Right lung (tissue), 2 donors: ENCODE measurements at regions not wholly inside any gene's neighbourhood (a gene's known extent, or its start where the extent isn't known, plus 50 kb on each side); places are given as distances from the start of the nearest gene placed in this dataset.

Source experiments
- DNase-seq, 2 donors: peaks; one replicate each; pipeline ENCODE4 v3.0.0-alpha.2; 2013

DNA sequence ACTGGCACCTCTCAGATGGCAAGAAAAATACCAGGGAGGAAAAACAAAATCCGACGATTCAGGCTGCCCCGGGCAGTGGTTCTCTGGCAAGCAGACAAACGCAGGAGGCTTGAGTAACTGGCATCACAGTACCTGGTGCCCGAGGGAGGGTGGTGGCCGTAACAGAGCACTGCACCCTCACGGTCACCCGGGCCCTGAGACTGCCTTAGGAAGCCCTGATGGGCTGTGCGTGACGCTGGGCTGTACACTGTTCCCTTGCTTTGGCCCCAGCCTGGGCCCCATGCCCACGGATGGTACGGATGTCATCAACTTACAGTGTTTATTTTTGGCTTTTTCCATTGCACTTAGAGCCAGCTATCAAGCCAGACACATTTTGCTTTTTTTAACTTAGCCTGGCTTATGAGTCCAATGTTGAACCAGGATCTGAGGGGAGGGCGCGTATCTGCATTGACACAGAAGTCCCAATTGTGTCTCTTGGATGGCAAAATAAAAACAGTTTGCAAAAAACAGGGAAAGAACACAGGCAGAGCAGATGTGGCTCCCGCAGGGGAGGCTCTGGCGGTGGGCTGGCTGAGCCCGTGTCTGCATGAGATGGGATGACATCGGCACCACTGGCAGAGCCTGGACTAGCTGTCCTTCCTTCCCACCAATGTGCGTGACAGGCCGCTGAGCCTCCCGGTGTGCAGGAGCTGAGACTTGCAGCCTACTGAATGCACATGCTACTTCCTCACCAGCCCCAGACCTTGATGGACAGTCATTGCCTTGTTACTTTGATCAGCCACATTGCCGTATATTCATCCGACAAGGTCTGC, 287.7 kb downstream of the FOXL1 start:
- peak; percentile 70 to 81 for DNase-seq

- no peak for DNase-seq
Measured at GRCh38 chr16:86866986-86867722, 288.8 kb downstream of the FOXL1 start.

DNA sequence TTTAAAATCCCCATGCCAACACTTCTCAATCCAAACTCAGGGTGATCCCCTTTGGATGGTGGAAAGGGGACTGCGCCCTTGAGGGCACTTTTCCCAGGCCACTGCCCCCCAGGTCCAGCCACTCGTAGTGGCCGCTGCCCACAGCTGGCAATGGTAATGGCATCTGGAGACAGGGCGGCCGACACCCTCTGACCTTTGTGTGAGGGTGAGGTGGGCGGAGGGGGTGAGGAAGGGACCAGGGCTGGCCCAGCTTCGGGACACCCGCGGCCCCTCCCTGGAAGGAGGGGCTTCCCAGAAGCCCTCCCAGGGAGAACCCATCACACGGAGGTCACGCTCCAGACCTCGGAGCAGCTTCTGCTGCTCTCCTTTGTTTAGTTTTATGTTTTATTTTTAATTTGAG, 289.7 kb downstream of the FOXL1 start:
- DNase-seq: no peak

- no peak for DNase-seq
Measured at GRCh38 chr16:86868786-86869185, 290.4 kb downstream of the FOXL1 start.

GRCh38 chr16:86869288-86870022, 291.1 kb downstream of the FOXL1 start:
- DNase-seq: no peak

DNA sequence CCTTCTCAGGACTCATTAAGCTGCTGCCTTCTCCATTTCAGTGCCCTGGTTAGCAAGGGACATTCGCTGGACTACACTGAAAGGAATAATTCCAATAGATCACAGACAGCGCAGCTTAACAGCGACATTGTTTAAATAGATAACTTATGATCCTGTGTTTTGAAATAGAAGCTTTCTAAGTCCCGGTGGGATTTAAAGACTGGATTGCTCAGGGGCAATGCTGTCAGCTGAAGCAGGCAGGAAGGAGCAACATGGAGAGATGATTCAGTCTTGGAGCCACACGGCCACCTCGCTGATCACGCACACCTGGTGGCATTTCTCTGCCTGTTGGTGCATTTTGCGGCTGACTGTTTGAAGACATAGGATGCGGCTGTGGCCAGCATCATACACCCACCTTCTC, 292.0 kb downstream of the FOXL1 start:
- no peak for DNase-seq

DNA sequence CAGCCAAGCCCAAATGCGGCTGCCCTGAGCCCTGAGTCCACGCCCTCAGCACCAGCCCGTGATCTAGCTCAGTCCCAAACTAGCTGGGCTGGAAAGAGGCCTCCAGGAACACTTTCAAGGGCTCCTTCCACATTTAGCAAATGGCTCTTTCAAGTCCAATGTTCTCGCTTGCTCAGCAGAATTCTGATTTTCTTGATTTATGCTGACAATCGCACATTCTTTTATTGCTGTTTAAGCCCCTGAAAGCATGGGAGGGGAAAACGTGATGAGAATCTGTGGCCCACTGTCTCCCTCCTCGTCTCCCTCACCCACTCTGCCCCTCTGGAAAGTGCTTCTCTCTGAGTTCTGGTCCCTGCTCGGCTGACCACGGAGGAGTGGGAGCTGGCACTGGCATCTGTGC, 293.8 kb downstream of the FOXL1 start:
- DNase-seq: no peak

DNA sequence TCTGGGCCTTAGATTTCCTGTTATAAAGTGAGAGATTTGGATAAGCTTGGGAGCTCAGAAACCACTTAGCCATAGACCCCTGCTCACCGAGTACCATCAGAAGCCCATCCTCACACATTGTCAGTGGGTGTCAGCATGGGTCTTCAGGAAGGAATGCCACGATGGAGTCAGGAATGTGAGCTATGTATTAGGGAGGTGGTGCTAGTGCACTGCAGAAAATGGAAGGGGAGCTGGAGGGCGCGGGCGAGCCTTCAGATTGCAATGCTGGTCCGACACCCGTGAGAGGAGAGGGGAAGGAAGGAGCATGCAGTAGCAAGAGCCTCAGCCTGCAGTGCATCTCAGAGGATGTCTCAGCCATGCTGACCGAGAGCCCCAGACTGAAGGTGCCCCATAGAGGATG, 294.5 kb downstream of the FOXL1 start:
- DNase-seq: no peak

DNA sequence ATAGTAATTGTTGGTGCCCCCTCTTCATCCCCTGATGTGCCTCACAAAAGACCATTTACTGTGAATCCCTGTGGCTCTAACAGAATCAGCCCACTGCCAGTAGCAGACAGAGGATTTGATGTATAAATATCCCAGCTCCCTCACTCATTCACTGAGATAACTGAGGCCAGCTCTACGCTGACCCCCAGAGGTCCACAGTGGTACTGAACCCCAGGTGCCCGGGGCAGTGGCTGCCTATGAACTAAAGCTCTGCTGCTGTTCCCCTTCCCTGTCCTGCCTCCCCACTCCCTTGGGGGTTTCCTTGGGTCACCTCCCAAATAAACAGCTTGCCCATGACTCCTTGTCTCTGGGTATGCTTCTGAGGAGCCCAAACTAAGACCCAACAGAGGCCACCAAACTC, 295.8 kb downstream of the FOXL1 start:
- no peak for DNase-seq

- DNase-seq: no peak
Measured at GRCh38 chr16:86876499-86876898, 298.1 kb downstream of the FOXL1 start.

DNA sequence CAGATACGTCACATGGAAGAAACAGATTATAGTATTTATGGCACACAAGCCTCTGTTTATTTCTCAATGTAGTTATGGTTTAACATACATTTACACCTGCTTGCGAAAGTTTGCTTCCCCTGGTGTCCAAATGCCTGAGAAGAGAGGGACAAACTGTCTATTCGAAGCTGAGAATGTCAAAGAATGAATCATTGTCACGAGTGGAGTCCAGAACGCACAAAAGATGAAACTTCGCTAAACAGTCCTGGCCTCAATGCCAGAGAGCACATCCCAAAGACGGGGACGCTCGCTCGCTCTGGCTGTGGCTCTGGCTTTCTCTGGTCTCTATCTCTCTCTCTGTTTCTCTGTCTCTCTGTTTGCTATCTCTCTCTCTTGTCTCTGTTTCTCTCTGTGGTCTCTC, 298.8 kb downstream of the FOXL1 start:
- DNase-seq: no peak

DNA sequence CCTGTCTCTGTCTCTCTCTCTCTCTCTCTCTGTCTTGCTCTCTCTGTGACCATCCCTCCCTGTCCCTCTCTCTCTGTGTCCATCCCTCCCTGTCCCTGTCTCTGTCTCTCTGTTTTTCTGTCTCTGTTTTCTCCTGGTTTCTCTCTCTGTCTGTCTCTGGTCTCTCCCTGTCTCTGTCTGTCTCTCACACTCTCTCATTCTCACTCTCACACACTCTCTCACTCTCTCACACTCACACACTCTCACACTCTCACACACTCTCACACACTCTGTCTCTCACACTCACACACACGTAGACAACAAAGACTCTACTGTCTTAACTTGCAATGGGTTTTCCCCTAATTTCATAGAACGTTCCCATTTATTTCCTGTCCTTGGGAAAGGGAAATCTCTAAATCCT, 299.5 kb downstream of the FOXL1 start:
- no peak for DNase-seq

DNA sequence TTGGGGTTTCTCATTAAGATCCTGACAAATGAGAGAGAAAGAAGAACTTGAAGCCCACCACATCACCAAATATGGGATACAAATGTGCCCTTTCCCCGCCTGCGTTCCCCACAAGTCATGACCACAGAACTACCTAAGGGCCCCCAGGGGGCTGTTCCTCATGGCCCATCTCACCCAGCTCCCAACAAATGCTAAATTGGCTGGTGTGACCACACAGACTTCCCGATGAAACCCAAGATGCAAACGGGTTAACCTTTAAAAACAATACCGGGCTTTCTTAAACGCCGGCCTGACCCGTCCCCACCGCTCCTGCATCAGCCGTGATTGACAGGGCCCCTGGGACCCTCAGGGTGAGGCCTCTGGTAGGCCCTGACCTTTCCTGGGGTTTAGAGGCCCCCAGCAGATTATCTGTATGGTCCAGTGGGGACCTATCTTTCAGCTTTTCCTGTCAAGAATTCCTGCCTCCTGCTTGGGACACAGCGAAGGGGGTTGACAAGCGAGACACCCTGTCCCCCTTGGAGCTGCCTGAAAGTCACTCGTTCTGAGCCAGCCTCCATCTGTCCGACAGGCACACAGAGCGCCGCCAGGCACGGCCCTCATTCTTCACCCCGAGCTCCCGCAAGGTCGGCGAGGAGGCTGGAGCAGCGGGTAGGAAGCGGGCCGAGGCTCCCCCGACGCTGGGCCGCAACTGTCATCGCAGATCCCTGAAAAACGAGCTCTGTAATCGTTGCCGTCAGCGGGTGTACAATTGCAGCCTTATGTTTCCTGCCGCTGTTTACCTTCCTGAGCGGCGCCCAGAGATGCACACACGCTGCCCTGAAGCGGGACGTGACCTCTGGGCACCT, 300.1 kb downstream of the FOXL1 start:
- DNase-seq: no peak

GRCh38 chr16:86879268-86879667, 300.9 kb downstream of the FOXL1 start:
- no peak for DNase-seq

DNA sequence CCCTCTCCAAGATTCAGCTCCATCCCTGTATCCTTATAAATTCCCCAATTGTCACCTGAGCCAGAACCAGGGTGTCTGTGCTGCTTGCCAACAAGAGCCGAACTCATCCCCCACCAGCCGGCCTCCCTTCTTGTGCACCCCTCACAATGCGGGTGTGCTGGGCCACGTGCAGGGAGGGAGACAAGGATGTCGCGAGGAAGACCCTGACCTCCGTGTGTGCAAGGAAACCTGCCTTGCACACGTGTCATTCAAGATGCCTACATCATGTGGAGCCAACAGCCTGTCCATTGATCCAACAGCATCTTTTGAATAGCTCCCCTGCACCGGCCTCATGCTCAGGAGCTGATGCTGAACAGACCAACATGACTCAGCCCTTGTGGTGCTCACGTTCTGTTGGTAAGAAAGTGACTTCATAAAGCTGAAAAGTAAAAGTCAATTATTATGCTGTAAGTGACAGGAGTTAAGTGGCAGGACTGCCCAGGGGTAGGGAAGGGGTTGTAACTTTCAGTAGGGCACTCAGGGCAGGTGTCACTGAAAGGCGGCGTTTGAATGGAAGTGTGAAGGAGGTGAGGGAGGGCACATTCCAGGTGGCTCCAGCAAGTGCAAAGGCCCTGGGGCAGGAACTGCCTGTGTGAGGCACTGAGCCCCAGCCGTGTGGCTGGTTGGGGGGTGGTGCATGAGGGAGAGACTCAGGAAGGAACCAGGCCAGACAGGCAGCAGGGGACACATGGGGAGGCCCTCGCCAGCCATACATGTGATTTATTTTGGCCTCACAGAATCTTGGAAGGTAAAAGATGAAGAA, 302.2 kb downstream of the FOXL1 start:
- no peak for DNase-seq

DNA sequence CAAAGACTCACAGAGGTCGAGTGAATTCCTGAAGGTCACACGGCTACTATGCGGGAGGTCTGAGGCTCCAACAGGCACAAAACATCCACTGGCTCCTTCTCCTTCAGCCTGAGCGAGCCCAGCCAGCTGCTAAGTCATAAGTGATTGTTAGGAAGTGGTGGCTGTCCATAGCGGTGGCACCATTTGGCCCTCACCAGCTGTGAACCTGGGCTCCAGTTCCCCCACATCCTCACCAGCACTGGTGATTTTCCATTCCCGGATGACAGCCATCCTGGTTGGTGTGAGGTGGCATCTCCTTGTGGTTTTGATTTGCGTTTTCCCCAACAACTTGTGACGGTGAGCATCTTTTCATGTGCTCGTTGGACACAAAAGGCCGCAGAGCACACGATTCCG, 302.8 kb downstream of the FOXL1 start:
- no peak for DNase-seq

DNA sequence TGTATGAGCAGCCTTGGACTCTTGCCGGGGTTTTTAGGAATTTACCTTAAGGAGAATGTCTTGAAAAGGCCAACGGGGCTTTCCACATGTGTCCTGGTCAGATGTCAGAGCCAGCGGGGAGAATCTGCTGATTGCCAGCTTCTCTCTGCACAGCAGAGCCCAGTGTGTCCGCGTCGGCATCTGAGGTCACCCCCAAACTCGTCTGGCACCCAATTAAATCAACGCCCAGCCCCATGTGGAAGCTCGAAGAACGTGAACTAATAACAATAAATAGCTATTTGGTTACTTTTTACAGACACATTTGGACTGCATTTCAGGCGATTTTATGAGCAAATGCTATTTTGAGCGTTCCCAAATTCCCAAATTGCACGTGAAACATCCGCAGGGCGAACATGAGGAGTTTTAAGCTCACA, 303.5 kb downstream of the FOXL1 start:
- no peak for DNase-seq

GRCh38 chr16:86882586-86883280, 304.4 kb downstream of the FOXL1 start:
- no peak for DNase-seq

DNA sequence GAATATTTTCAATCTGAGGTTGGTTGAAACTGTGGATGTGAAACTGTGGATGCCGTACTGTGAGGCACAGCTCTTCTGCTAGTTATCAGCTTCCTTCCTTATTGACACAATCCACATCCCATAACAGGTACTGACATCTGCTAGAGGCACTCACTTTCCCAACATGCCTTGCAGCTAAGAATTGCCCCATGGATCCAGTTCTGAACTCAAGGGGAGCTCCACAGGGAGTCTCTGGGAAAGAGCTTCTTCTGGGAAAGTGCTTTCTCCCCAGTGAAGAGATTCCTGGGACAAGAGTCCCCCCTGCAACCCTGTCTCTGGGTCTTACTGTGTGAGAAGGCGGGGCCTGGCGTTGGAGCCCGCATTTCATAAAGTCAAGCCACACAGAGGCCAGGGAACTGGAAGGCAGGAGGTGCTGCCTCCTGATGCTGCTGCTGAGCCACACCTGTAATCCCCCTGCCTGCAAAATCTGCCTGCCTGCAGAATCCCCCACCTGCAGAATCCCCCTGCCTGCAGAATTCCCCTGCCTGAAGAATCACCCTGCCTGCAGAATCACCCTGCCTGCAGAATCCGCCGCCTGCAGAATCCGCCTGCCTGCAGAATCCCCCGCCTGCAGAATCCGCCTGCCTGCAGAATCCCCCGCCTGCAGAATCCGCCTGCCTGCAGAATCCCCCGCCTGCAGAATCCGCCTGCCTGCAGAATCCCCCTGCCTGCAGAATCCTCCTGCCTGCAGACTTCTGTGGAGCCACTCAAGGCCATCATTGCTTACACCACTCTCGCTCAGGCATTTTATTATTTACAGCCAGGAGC, 305.4 kb downstream of the FOXL1 start:
- no peak for DNase-seq

DNA sequence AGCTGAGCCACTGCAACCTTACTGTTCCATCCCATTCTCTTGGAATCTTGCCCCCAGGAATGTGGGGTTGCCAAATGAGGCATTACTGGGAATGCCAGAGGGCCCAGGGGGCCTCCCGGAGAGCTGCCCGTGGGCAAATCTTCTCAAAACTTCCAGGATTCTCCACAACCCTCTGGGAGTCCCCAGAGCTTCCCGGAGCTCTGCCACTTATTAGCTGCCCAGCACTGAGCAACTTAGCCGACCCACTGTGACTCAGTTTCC, 306.0 kb downstream of the FOXL1 start:
- DNase-seq: no peak
